Kidney epithelial cell (primary cell): ENCODE measurements at regions not wholly inside any gene's neighbourhood (a gene's known extent, or its start where the extent isn't known, plus 50 kb on each side); places are given as distances from the start of the nearest gene placed in this dataset.

Experiments used
- DNase-seq: peaks from one replicate; pipeline ENCODE4 v3.0.0-alpha.2; 2010; ENCODE audit warnings: low read depth
- H3K27me3 ChIP-seq: 2 replicates; pipeline ENCODE4 v1.6.0; 2011; ENCODE audit warnings: low read length; ENCODE audit not compliant: control insufficient read depth, insufficient read depth
- H3K36me3 ChIP-seq: 2 replicates; pipeline ENCODE4 v1.5.1; 2011; ENCODE audit warnings: low read length; ENCODE audit not compliant: control insufficient read depth, insufficient read depth
- H3K4me3 ChIP-seq: 2 replicates; pipeline ENCODE4 v1.5.1; 2011; ENCODE audit warnings: low read depth, mild to moderate bottlenecking, control low read depth, low read length
- CTCF ChIP-seq: IDR thresholded peaks from 2 replicates; pipeline ENCODE4 v1.5.1; 2011; ENCODE audit warnings: mild to moderate bottlenecking, moderate library complexity, low read length, control low read depth, inconsistent platforms; ENCODE audit not compliant: insufficient read depth, poor library complexity, severe bottlenecking

- peaks cover 23% of the 10 kb centered on the region for H3K27me3 ChIP-seq
- H3K36me3 ChIP-seq: no peaks in the 10 kb centered on the region
Observed at GRCh38 chr20:51079488-51079887, 56.6 kb upstream of the KCNG1 start.

GRCh38 chr20:51077686-51078060, 54.8 kb upstream of the KCNG1 start:
- no peak for DNase-seq
- Histone ChIP-seq H3K36me3 (no peaks in the 10 kb centered on the region), H3K4me3 (no peak overlapping the region), H3K27me3 (peaks cover 24% of the 10 kb centered on the region)
- TF ChIP-seq CTCF: no peak

More at GRCh38 chr20:51079488-51079887, 56.6 kb upstream of the KCNG1 start:
- H3K4me3 ChIP-seq: no peak overlapping the region
- no peak for TF ChIP-seq CTCF
- no peak for DNase-seq

- H3K27me3 ChIP-seq: peaks cover 22% of the 10 kb centered on the region
- no peak for TF ChIP-seq CTCF
- DNase-seq: no peak
- H3K4me3 ChIP-seq: no peak overlapping the region
- no peaks in the 10 kb centered on the region for H3K36me3 ChIP-seq
Observed at GRCh38 chr20:51076786-51077685, 54.1 kb upstream of the KCNG1 start.

GRCh38 chr20:51074062-51074461, 51.2 kb upstream of the KCNG1 start:
- Histone ChIP-seq H3K4me3 (no peak overlapping the region), H3K36me3 (no peaks in the 10 kb centered on the region), H3K27me3 (peaks cover 23% of the 10 kb centered on the region)
- no peak for TF ChIP-seq CTCF
- DNase-seq: no peak
